Esophagus squamous epithelium (tissue), 5 donors: ENCODE measurements at regions not wholly inside any gene's neighbourhood (a gene's known extent, or its start where the extent isn't known, plus 50 kb on each side); places are given as distances from the start of the nearest gene placed in this dataset.

Experiments used
- DNase-seq: peaks from one replicate; lab custom pipeline; 2025; lab: John Stamatoyannopoulos, UW
- H3K27ac ChIP-seq, 4 donors: fragments of 200-600 bp; sonication (generic); one replicate each; pipeline ENCODE4 v1.5.1; 2016 to 2019; ENCODE audit warnings: mild to moderate bottlenecking in 1 of 4
- H3K27me3 ChIP-seq, 4 donors: fragments of 200-600 bp; sonication (generic); 1 replicate in 3 of 4; 2 replicates in 1 of 4; pipeline versions ENCODE4 v1.5.1 to v1.6.0; 2017 to 2021; ENCODE audit warnings: antibody characterized with exemption in 1 of 4
- H3K36me3 ChIP-seq, 3 donors: fragments of 200-600 bp; sonication (generic); one replicate each; pipeline ENCODE4 v1.5.1; 2016 to 2019
- H3K4me1 ChIP-seq, 3 donors: fragments of 200-600 bp; sonication (generic); one replicate each; pipeline ENCODE4 v1.5.1; 2017 to 2019
- H3K4me3 ChIP-seq, 4 donors: fragments of 200-600 bp; sonication (generic); 1 replicate in 3 of 4; 2 replicates in 1 of 4; pipeline ENCODE4 v1.5.1; 2016 to 2019; ENCODE audit warnings: mild to moderate bottlenecking in 2 of 4, moderate library complexity in 1 of 4
- H3K9me3 ChIP-seq, 3 donors: fragments of 200-600 bp; sonication (generic); one replicate each; pipeline ENCODE4 v1.5.1; 2016 to 2019
- POLR2A ChIP-seq, 4 donors: fragments of 450-650 bp; IDR thresholded peaks; one replicate each; pipeline ENCODE4 v1.6.1; 2017; ENCODE audit warnings: antibody characterized with exemption in 4 of 4, mild to moderate bottlenecking in 4 of 4, moderate library complexity in 3 of 4
- WGBS, 2 donors: methylation state at CpG; one replicate each; pipeline ENCODE4 v1.1.5; 2018; 5-methylcytosine and 5-hydroxymethylcytosine counted together
- intact Hi-C: fragments of 100-400 bp; cut with DNase I; formaldehyde crosslinking; loops from one replicate; pipeline ENCODE4 v1.15.0; 2022
- TF ChIP-seq, protein P1 (sequence below), 6 experiments: fragments of 450-650 bp in 4 of 6; fragments of 200-600 bp in 2 of 6; sonication (generic) in 2 of 6; IDR thresholded peaks; one replicate each; pipeline ENCODE4 v1.5.1; 2016 to 2019; ENCODE audit warnings: antibody characterized with exemption in 6 of 6, mild to moderate bottlenecking in 4 of 6, moderate library complexity in 4 of 6
- donor health status: DM: yes; HTN: yes; CAD: no.

DNA sequence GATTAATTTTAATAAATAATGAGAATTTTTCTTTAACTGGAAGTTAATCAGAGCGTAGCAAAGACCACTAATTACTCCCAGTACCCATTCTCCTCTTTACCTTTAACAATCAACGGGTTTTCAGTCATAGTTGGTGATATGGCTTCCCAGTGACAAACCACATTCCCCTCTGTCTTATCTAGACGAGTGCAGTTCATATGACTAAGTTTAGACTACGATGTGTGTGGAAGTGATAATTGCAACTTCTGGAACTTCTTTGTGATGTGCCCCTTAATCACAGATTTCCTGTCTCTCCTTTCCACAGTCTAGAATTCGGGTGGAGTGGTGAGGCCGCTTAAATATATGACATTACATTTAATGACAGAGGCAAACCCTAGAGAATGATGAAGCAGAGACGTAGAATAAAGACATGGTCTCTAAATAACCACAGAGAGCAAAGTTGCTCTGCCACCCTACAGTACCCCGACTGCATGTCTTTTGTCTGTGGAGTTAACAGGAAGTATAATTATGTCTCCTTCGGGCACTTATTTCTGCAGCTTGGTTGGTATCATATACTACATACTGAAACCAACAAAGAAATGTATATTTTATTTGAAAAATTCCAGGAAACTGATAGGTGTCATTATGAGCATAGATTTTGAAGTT, 693.3 kb upstream of the CDH7 start:
- intact Hi-C loops, result no loop called here
- Histone ChIP-seq H3K4me1 (no peaks in the 10 kb centered on the region), H3K27me3 (no peaks in the 10 kb centered on the region), H3K9me3 (no peaks in the 10 kb centered on the region), H3K36me3 (no peaks in the 10 kb centered on the region), H3K27ac (no peak overlapping the region), H3K4me3 (peak overlapping the region in 1 of 4 donors; percentile 3)
- DNase-seq, result no peak
- no peak for TF ChIP-seq POLR2A (IDR thresholded peaks at IDR 0.05)
- TF ChIP-seq, protein P1, sequence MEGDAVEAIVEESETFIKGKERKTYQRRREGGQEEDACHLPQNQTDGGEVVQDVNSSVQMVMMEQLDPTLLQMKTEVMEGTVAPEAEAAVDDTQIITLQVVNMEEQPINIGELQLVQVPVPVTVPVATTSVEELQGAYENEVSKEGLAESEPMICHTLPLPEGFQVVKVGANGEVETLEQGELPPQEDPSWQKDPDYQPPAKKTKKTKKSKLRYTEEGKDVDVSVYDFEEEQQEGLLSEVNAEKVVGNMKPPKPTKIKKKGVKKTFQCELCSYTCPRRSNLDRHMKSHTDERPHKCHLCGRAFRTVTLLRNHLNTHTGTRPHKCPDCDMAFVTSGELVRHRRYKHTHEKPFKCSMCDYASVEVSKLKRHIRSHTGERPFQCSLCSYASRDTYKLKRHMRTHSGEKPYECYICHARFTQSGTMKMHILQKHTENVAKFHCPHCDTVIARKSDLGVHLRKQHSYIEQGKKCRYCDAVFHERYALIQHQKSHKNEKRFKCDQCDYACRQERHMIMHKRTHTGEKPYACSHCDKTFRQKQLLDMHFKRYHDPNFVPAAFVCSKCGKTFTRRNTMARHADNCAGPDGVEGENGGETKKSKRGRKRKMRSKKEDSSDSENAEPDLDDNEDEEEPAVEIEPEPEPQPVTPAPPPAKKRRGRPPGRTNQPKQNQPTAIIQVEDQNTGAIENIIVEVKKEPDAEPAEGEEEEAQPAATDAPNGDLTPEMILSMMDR (IDR thresholded peaks at IDR 0.05), result no peak
- WGBS, 2 donors, result 56 to 58% methylated on average over 9 of the region's 9 CpGs

DNA sequence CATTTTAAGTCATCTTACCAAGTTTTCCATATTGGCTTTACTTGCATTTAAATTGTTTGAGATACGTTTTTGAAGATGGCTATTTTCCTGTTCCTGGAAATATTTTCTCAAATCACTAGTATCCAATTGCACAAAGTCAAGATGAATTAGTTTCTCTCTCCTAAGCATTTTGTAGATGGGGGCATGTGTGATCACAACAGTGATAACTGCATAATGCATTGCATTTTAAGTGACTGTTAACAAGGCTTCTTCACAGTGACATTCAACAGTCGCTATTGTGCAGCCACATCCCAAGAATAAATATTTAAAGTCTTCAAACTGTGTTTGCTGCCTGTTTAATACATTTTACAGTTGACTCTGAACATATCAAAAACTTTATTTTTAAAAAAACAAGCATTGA, 694.2 kb upstream of the CDH7 start:
- H3K4me3 ChIP-seq, result no peak overlapping the region
- no peak overlapping the region for H3K27ac ChIP-seq
- TF ChIP-seq, protein P1 (IDR thresholded peaks at IDR 0.05), result no peak
- TF ChIP-seq POLR2A (IDR thresholded peaks at IDR 0.05), result no peak
- 45 to 57% methylated on average over 2 of the region's 2 CpGs for WGBS, 2 donors
- no peaks in the 10 kb centered on the region for H3K9me3 ChIP-seq
- DNase-seq, result no peak
- intact Hi-C loops, result no loop called here
- H3K27me3 ChIP-seq, result no peaks in the 10 kb centered on the region
- no peaks in the 10 kb centered on the region for H3K4me1 ChIP-seq
- H3K36me3 ChIP-seq, result no peaks in the 10 kb centered on the region

DNA sequence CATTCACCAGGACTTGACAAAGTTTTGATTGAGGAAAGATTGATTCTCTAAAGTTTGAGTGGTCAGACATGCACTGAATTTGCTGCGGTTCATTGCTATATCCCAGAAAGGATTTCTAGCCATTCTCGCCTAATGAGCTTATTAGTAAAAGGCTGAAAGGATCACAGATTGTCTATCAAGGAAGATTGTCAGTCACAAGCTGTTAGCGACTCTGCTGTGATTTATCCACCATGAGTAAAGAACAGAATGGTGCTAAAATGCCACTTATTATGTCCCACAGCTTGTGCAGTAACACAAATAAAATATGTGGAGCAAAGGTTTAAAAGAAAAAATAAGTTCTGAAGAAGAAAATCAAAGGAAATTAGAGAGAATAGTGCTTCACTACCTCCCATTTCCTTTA, 701.2 kb upstream of the CDH7 start:
- no peaks in the 10 kb centered on the region for H3K9me3 ChIP-seq
- intact Hi-C loops, result no loop called here
- no peaks in the 10 kb centered on the region for H3K36me3 ChIP-seq
- no peaks in the 10 kb centered on the region for H3K27me3 ChIP-seq
- H3K4me1 ChIP-seq, result no peaks in the 10 kb centered on the region
- 69 to 72% methylated on average over 3 of the region's 3 CpGs for WGBS, 2 donors
- no peak overlapping the region for H3K4me3 ChIP-seq
- TF ChIP-seq POLR2A (IDR thresholded peaks at IDR 0.05), result no peak
- TF ChIP-seq, protein P1 (IDR thresholded peaks at IDR 0.05), result no peak
- no peak overlapping the region for H3K27ac ChIP-seq
- no peak for DNase-seq

DNA sequence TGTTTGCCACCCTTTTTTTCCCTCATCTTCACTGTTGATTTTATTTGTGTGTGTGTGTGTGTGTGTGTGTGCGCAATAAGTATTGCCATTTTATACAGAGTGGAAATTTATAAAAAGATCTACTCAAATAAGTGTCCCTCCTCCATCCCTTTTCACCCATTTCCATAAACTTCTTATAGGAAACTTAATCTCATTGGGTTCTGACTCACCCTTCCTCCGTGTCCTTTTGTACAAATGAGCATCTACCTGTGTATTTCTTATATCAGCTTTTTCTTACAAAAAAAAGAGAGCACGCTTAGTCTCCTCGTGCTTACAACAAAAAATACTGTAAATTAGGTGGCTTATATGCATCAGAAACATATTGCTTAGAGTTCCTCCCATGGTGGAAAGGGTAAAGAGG, 711.2 kb upstream of the CDH7 start:
- no peak overlapping the region for H3K4me3 ChIP-seq
- intact Hi-C loops, result no loop called here
- DNase-seq, result no peak
- H3K9me3 ChIP-seq, result no peaks in the 10 kb centered on the region
- H3K27me3 ChIP-seq, result no peaks in the 10 kb centered on the region
- no peaks in the 10 kb centered on the region for H3K36me3 ChIP-seq
- no peak overlapping the region for H3K27ac ChIP-seq
- TF ChIP-seq POLR2A (IDR thresholded peaks at IDR 0.05), result no peak
- TF ChIP-seq, protein P1 (IDR thresholded peaks at IDR 0.05), result no peak
- no peaks in the 10 kb centered on the region for H3K4me1 ChIP-seq
- WGBS, 2 donors, result 68 to 78% methylated on average over 4 of the region's 4 CpGs

DNA sequence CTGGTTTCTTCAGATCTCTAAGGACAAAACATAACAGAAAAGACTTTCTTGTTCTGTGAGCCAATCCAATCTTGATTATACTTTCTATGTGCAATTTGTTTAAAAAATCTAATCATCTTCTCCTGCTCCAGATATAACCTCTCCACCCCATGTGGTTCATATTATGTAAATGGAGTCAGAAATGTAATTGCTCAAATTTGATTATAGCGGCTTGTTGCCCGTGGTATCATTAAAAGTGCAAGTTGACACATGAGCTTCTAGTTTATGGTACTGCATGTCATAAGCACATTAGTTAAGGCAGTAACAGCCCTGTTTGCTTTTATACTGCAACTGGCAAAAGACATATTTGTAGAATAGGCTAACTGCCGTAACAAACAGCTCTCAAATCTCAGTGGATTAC, 715.1 kb upstream of the CDH7 start:
- no peak overlapping the region for H3K27ac ChIP-seq
- 60 to 66% methylated on average over 3 of the region's 3 CpGs for WGBS, 2 donors
- H3K27me3 ChIP-seq, result no peaks in the 10 kb centered on the region
- H3K36me3 ChIP-seq, result no peaks in the 10 kb centered on the region
- H3K4me1 ChIP-seq, result no peaks in the 10 kb centered on the region
- H3K9me3 ChIP-seq, result no peaks in the 10 kb centered on the region
- no peak for DNase-seq
- TF ChIP-seq, protein P1 (IDR thresholded peaks at IDR 0.05), result no peak
- TF ChIP-seq POLR2A (IDR thresholded peaks at IDR 0.05), result no peak
- intact Hi-C loops, result no loop called here
- H3K4me3 ChIP-seq, result no peak overlapping the region
